ENCODE measurements at regions not wholly inside any gene's neighbourhood (a gene's known extent, or its start where the extent isn't known, plus 50 kb on each side); places are given as distances from the start of the nearest gene placed in this dataset.
A peak's percentile ranks its signal among the peaks of the same experiment; 100 is the strongest.
"Not testable (repeated sequence)": the region's sequence is repeated elsewhere in the genome, so short reads cannot be mapped to it uniquely, and the experiment has no call there.

GRCh38 chr17:69690531-69690930 lies 276.0 kb downstream of the MAP2K6 start:
- H3K27me3 ChIP-seq (ENCODE audit: control insufficient read depth in 1 of 2, insufficient read depth in 2 of 2, low read length in 1 of 2): no peaks in the 10 kb centered on the region
- intact Hi-C loops (cut with DNase I): no loop called here
- H3K4me1 ChIP-seq (ENCODE audit: control insufficient read depth in 1 of 2, insufficient read depth in 2 of 2, low read length in 2 of 2): no peaks in the 10 kb centered on the region
- DNase-seq (no peak), ATAC-seq (ENCODE audit: low FRiP score) (no peak)
- H3K27ac ChIP-seq (ENCODE audit: low read depth in 1 of 2, low read length in 2 of 2): no peak overlapping the region
- WGBS, 2 donors: 53 to 69% methylated on average over 1 of the region's 1 CpG
- H3K36me3 ChIP-seq (ENCODE audit: control insufficient read depth in 1 of 2, insufficient read depth in 2 of 2, low read length in 1 of 2): no peaks in the 10 kb centered on the region
- H3K9me3 ChIP-seq (ENCODE audit: control insufficient read depth, low read length): peaks cover 4% of the 10 kb centered on the region
- H3K4me3 ChIP-seq (ENCODE audit: low read length in 2 of 2): no peak overlapping the region

- H3K36me3 ChIP-seq (ENCODE audit: control insufficient read depth in 1 of 2, insufficient read depth in 2 of 2, low read length in 1 of 2): no peaks in the 10 kb centered on the region
- peaks cover 4% of the 10 kb centered on the region for H3K9me3 ChIP-seq (ENCODE audit: control insufficient read depth, low read length)
- no peak overlapping the region for H3K27ac ChIP-seq (ENCODE audit: low read depth in 1 of 2, low read length in 2 of 2)
- H3K27me3 ChIP-seq (ENCODE audit: control insufficient read depth in 1 of 2, insufficient read depth in 2 of 2, low read length in 1 of 2): no peaks in the 10 kb centered on the region
- no peak overlapping the region for H3K4me3 ChIP-seq (ENCODE audit: low read length in 2 of 2)
- intact Hi-C loops (cut with DNase I): no loop called here
- no peaks in the 10 kb centered on the region for H3K4me1 ChIP-seq (ENCODE audit: control insufficient read depth in 1 of 2, insufficient read depth in 2 of 2, low read length in 2 of 2)
- no peak for DNase-seq
- no peak for ATAC-seq (ENCODE audit: low FRiP score)
These were observed 277.7 kb downstream of the MAP2K6 start for GRCh38 chr17:69692171-69692570.

- intact Hi-C loops (cut with DNase I): no loop called here
- Histone ChIP-seq H3K4me3 (ENCODE audit: low read length in 2 of 2) (no peak overlapping the region), H3K27ac (ENCODE audit: low read depth in 1 of 2, low read length in 2 of 2) (no peak overlapping the region), H3K27me3 (ENCODE audit: control insufficient read depth in 1 of 2, insufficient read depth in 2 of 2, low read length in 1 of 2) (no peaks in the 10 kb centered on the region), H3K36me3 (ENCODE audit: control insufficient read depth in 1 of 2, insufficient read depth in 2 of 2, low read length in 1 of 2) (no peaks in the 10 kb centered on the region), H3K9me3 (ENCODE audit: control insufficient read depth, low read length) (peaks cover 2% of the 10 kb centered on the region), H3K4me1 (ENCODE audit: control insufficient read depth in 1 of 2, insufficient read depth in 2 of 2, low read length in 2 of 2) (no peaks in the 10 kb centered on the region)
- ATAC-seq (ENCODE audit: low FRiP score) (no peak), DNase-seq (no peak)
- WGBS, 2 donors: 83 to 88% methylated on average over 6 to 7 of the region's 7 CpGs
These were observed 281.1 kb downstream of the MAP2K6 start for GRCh38 chr17:69695646-69696045.

- no peaks in the 10 kb centered on the region for H3K4me1 ChIP-seq (ENCODE audit: control insufficient read depth in 1 of 2, insufficient read depth in 2 of 2, low read length in 2 of 2)
- H3K27me3 ChIP-seq (ENCODE audit: control insufficient read depth in 1 of 2, insufficient read depth in 2 of 2, low read length in 1 of 2): no peaks in the 10 kb centered on the region
- peaks cover 2% of the 10 kb centered on the region for H3K9me3 ChIP-seq (ENCODE audit: control insufficient read depth, low read length)
- intact Hi-C loops (cut with DNase I): no loop called here
- H3K4me3 ChIP-seq (ENCODE audit: low read length in 2 of 2): no peak overlapping the region
- H3K27ac ChIP-seq (ENCODE audit: low read depth in 1 of 2, low read length in 2 of 2): no peak overlapping the region
- WGBS, 2 donors: 4 to 5% methylated on average over 1 of the region's 1 CpG
- ATAC-seq (ENCODE audit: low FRiP score) (peak; percentile 36), DNase-seq (no peak)
- H3K36me3 ChIP-seq (ENCODE audit: control insufficient read depth in 1 of 2, insufficient read depth in 2 of 2, low read length in 1 of 2): no peaks in the 10 kb centered on the region
These were observed 282.2 kb downstream of the MAP2K6 start for GRCh38 chr17:69696650-69697049.

GRCh38 chr17:69698352-69698751 lies 283.9 kb downstream of the MAP2K6 start:
- intact Hi-C loops (cut with DNase I); ATAC-seq (ENCODE audit: low FRiP score): not testable (repeated sequence)

GRCh38 chr17:69702078-69702477 lies 287.6 kb downstream of the MAP2K6 start:
- Histone ChIP-seq H3K4me1 (ENCODE audit: control insufficient read depth in 1 of 2, insufficient read depth in 2 of 2, low read length in 2 of 2) (no peaks in the 10 kb centered on the region), H3K9me3 (ENCODE audit: control insufficient read depth, low read length) (peaks cover 2% of the 10 kb centered on the region), H3K27me3 (ENCODE audit: control insufficient read depth in 1 of 2, insufficient read depth in 2 of 2, low read length in 1 of 2) (no peaks in the 10 kb centered on the region), H3K4me3 (ENCODE audit: low read length in 2 of 2) (no peak overlapping the region), H3K36me3 (ENCODE audit: control insufficient read depth in 1 of 2, insufficient read depth in 2 of 2, low read length in 1 of 2) (no peaks in the 10 kb centered on the region), H3K27ac (ENCODE audit: low read depth in 1 of 2, low read length in 2 of 2) (no peak overlapping the region)
- WGBS, 2 donors: 14 to 44% methylated on average over 1 of the region's 1 CpG
- intact Hi-C loops (cut with DNase I): no loop called here
- ATAC-seq (ENCODE audit: low FRiP score): no peak
- no peak for DNase-seq

More at GRCh38 chr17:69698352-69698751, 283.9 kb downstream of the MAP2K6 start:
- not testable (repeated sequence) for H3K9me3 ChIP-seq (ENCODE audit: control insufficient read depth, low read length); H3K27ac ChIP-seq (ENCODE audit: low read depth in 1 of 2, low read length in 2 of 2); H3K4me3 ChIP-seq (ENCODE audit: low read length in 2 of 2); H3K36me3 ChIP-seq (ENCODE audit: control insufficient read depth in 1 of 2, insufficient read depth in 2 of 2, low read length in 1 of 2); H3K4me1 ChIP-seq (ENCODE audit: control insufficient read depth in 1 of 2, insufficient read depth in 2 of 2, low read length in 2 of 2); DNase-seq; H3K27me3 ChIP-seq (ENCODE audit: control insufficient read depth in 1 of 2, insufficient read depth in 2 of 2, low read length in 1 of 2)

- no peaks in the 10 kb centered on the region for H3K36me3 ChIP-seq (ENCODE audit: control insufficient read depth in 1 of 2, insufficient read depth in 2 of 2, low read length in 1 of 2)
- ATAC-seq (ENCODE audit: low FRiP score): no peak
These were observed 289.3 kb downstream of the MAP2K6 start for GRCh38 chr17:69703751-69704150.

GRCh38 chr17:69704935-69705334 lies 290.4 kb downstream of the MAP2K6 start:
- H3K9me3 ChIP-seq (ENCODE audit: control insufficient read depth, low read length): no peaks in the 10 kb centered on the region
- H3K27me3 ChIP-seq (ENCODE audit: control insufficient read depth in 1 of 2, insufficient read depth in 2 of 2, low read length in 1 of 2): no peaks in the 10 kb centered on the region
- 90 to 91% methylated on average over 1 of the region's 1 CpG for WGBS, 2 donors
- no peaks in the 10 kb centered on the region for H3K36me3 ChIP-seq (ENCODE audit: control insufficient read depth in 1 of 2, insufficient read depth in 2 of 2, low read length in 1 of 2)
- intact Hi-C loops (cut with DNase I): no loop called here
- no peak overlapping the region for H3K27ac ChIP-seq (ENCODE audit: low read depth in 1 of 2, low read length in 2 of 2)
- H3K4me1 ChIP-seq (ENCODE audit: control insufficient read depth in 1 of 2, insufficient read depth in 2 of 2, low read length in 2 of 2): no peaks in the 10 kb centered on the region
- DNase-seq: no peak
- no peak for ATAC-seq (ENCODE audit: low FRiP score)
- no peak overlapping the region for H3K4me3 ChIP-seq (ENCODE audit: low read length in 2 of 2)

More at GRCh38 chr17:69703751-69704150, 289.3 kb downstream of the MAP2K6 start:
- H3K4me1 ChIP-seq (ENCODE audit: control insufficient read depth in 1 of 2, insufficient read depth in 2 of 2, low read length in 2 of 2): no peaks in the 10 kb centered on the region
- 74 to 80% methylated on average over 1 of the region's 1 CpG for WGBS, 2 donors
- no peak overlapping the region for H3K27ac ChIP-seq (ENCODE audit: low read depth in 1 of 2, low read length in 2 of 2)
- no peak overlapping the region for H3K4me3 ChIP-seq (ENCODE audit: low read length in 2 of 2)
- intact Hi-C loops (cut with DNase I): no loop called here
- no peaks in the 10 kb centered on the region for H3K9me3 ChIP-seq (ENCODE audit: control insufficient read depth, low read length)
- no peak for DNase-seq
- no peaks in the 10 kb centered on the region for H3K27me3 ChIP-seq (ENCODE audit: control insufficient read depth in 1 of 2, insufficient read depth in 2 of 2, low read length in 1 of 2)

GRCh38 chr17:69706127-69706526 lies 291.6 kb downstream of the MAP2K6 start:
- WGBS, 2 donors: 91 to 97% methylated on average over 2 of the region's 2 CpGs
- Histone ChIP-seq H3K4me3 (ENCODE audit: low read length in 2 of 2) (no peak overlapping the region), H3K9me3 (ENCODE audit: control insufficient read depth, low read length) (no peaks in the 10 kb centered on the region), H3K4me1 (ENCODE audit: control insufficient read depth in 1 of 2, insufficient read depth in 2 of 2, low read length in 2 of 2) (no peaks in the 10 kb centered on the region), H3K36me3 (ENCODE audit: control insufficient read depth in 1 of 2, insufficient read depth in 2 of 2, low read length in 1 of 2) (no peaks in the 10 kb centered on the region), H3K27ac (ENCODE audit: low read depth in 1 of 2, low read length in 2 of 2) (no peak overlapping the region), H3K27me3 (ENCODE audit: control insufficient read depth in 1 of 2, insufficient read depth in 2 of 2, low read length in 1 of 2) (no peaks in the 10 kb centered on the region)
- ATAC-seq (ENCODE audit: low FRiP score) (no peak), DNase-seq (no peak)
- intact Hi-C loops (cut with DNase I): no loop called here

All from aorta (tissue), 5 donors.